Adrenal gland (tissue), 9 donors: ENCODE measurements at regions not wholly inside any gene's neighbourhood (a gene's known extent, or its start where the extent isn't known, plus 50 kb on each side); places are given as distances from the start of the nearest gene placed in this dataset.

ENCODE experiments used
- DNase-seq, 7 donors: peaks; one replicate each; pipeline ENCODE4 v3.0.0-alpha.2; 2019 to 2020
- H3K27ac ChIP-seq, 5 donors: fragments of 200-600 bp; sonication (generic) in 4 of 5; 1 replicate in 3 of 5; 2 replicates in 2 of 5; pipeline versions ENCODE4 v1.5.1 to v1.8.0; 2016 to 2020; ENCODE audit warnings: mild to moderate bottlenecking in 1 of 5
- H3K27me3 ChIP-seq: fragments of 200-600 bp; 2 replicates; pipeline ENCODE4 v1.8.0; 2021
- H3K36me3 ChIP-seq, 2 donors: fragments of 200-600 bp; replicated peaks in 1 of 2; 1 replicate in 1 of 2; 2 replicates in 1 of 2; pipeline versions ENCODE4 v1.5.1 to v1.8.0; 2018 to 2022
- H3K4me1 ChIP-seq, 2 donors: fragments of 200-600 bp; replicated peaks in 1 of 2; 1 replicate in 1 of 2; 2 replicates in 1 of 2; pipeline versions ENCODE4 v1.5.1 to v1.8.0; 2018 to 2021
- H3K4me3 ChIP-seq, 4 donors: fragments of 200-600 bp; sonication (generic) in 3 of 4; one replicate each; pipeline ENCODE4 v1.5.1; 2016 to 2018
- H3K9me3 ChIP-seq, 3 donors: fragments of 200-600 bp; sonication (generic) in 1 of 3; replicated peaks in 1 of 3; 1 replicate in 2 of 3; 2 replicates in 1 of 3; pipeline versions ENCODE4 v1.5.1 to v1.8.0; 2016 to 2021
- POLR2A ChIP-seq, 2 donors: fragments of 450-650 bp; IDR thresholded peaks; one replicate each; pipeline ENCODE4 v1.6.1; 2017; ENCODE audit warnings: antibody characterized with exemption in 2 of 2, mild to moderate bottlenecking in 2 of 2, moderate library complexity in 1 of 2
- WGBS, 4 donors: extraction: QIAGEN DNeasy Blood & Tissue Kit in 2 of 4; methylation state at CpG; one replicate each; pipeline versions ENCODE4 v1.1.5 to v1.1.7; 2013 to 2017; 5-methylcytosine and 5-hydroxymethylcytosine counted together
- intact Hi-C, 2 donors: fragments of 100-400 bp; cut with DNase I; formaldehyde crosslinking; loops; one replicate each; pipeline versions ENCODE4 v1.14.1 to v1.15.0; 2022 to 2023
- TF ChIP-seq, protein P1 (sequence below), 6 experiments: fragments of 450-650 bp in 4 of 6; fragments of 200-600 bp in 2 of 6; sonication (generic) in 1 of 6; IDR thresholded peaks; 1 replicate in 5 of 6; 2 replicates in 1 of 6; pipeline versions ENCODE4 v1.5.1 to v1.8.0; 2016 to 2021; ENCODE audit warnings: antibody characterized with exemption in 6 of 6, mild to moderate bottlenecking in 2 of 6, moderate library complexity in 1 of 6
- donor health status: healthy with polysubstance abuse.
- donor health status: Bipolar disorder and iron deficiency.
- donor health status: DM: yes; HTN: yes; CAD: no.
- donor health status: DM: no; HTN: no; CAD: no.
- donor health status: DM: no; HTN: no; CAD: no.

DNA sequence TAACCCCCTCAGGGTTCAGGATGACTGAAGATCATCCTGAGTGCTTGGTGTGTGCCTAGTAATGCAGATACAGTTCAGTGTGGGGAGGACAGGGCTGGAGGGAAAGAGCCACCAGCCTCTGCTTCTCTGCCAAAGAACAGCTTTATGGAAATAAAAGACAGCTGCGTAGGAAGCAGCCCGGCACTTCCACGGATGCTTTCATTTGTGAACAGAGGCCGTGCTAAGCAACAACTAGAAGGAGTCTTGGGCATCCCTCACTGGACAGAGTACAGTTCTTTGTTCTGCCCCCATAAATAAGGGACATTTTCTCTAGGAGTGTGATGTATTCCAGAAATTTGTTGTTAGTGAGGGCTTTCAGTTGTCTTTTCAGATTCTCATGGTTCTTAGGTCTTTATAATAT, 194.8 kb upstream of the RGMA start:
- TF ChIP-seq POLR2A (IDR thresholded peaks at IDR 0.05), result no peak
- TF ChIP-seq, protein P1, sequence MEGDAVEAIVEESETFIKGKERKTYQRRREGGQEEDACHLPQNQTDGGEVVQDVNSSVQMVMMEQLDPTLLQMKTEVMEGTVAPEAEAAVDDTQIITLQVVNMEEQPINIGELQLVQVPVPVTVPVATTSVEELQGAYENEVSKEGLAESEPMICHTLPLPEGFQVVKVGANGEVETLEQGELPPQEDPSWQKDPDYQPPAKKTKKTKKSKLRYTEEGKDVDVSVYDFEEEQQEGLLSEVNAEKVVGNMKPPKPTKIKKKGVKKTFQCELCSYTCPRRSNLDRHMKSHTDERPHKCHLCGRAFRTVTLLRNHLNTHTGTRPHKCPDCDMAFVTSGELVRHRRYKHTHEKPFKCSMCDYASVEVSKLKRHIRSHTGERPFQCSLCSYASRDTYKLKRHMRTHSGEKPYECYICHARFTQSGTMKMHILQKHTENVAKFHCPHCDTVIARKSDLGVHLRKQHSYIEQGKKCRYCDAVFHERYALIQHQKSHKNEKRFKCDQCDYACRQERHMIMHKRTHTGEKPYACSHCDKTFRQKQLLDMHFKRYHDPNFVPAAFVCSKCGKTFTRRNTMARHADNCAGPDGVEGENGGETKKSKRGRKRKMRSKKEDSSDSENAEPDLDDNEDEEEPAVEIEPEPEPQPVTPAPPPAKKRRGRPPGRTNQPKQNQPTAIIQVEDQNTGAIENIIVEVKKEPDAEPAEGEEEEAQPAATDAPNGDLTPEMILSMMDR (IDR thresholded peaks at IDR 0.05), result no peak
- no peaks in the 10 kb centered on the region for H3K36me3 ChIP-seq
- no peaks in the 10 kb centered on the region for H3K4me1 ChIP-seq
- no peaks in the 10 kb centered on the region for H3K27me3 ChIP-seq
- 53 to 62% (median 60%) methylated on average over 4 of the region's 4 CpGs for WGBS, 4 donors
- intact Hi-C loops, result no loop called here
- H3K27ac ChIP-seq, result no peak overlapping the region
- no peak overlapping the region for H3K4me3 ChIP-seq
- no peaks in the 10 kb centered on the region for H3K9me3 ChIP-seq
- peak in 1 of 7 donors; percentile 7 for DNase-seq

- no peaks in the 10 kb centered on the region for H3K27me3 ChIP-seq
- H3K27ac ChIP-seq, result no peak overlapping the region
- no peaks in the 10 kb centered on the region for H3K4me1 ChIP-seq
- no peak overlapping the region for H3K4me3 ChIP-seq
- H3K36me3 ChIP-seq, result no peaks in the 10 kb centered on the region
- TF ChIP-seq, protein P1 (IDR thresholded peaks at IDR 0.05), result no peak
- no peak for TF ChIP-seq POLR2A (IDR thresholded peaks at IDR 0.05)
- WGBS, 4 donors, result 72 to 77% (median 74%) methylated on average over 3 of the region's 3 CpGs
- DNase-seq, result no peak
- no peaks in the 10 kb centered on the region for H3K9me3 ChIP-seq
- intact Hi-C loops, result no loop called here
These were observed 193.8 kb upstream of the RGMA start for GRCh38 chr15:93282808-93283207.

DNA sequence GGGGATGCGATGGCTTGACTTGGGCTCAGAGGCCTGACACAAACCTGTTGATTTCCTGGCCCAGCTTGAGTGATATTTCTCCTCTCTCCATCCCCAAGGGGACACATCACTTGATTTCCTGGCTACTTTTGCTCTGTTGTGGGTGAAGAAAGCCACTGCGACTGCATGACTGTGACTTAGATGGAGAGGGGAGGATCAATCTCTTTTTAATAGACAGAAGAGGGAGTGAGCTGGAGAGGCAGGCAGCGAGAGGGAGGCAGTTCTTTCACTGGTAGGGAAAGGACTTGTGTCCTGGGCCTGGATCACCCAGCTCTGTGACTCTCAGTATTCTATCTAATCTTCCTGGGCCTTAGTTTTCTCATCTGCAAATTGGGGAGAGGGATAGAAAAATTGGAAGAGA, 189.8 kb upstream of the RGMA start:
- Histone ChIP-seq H3K27ac (no peak overlapping the region), H3K9me3 (no peaks in the 10 kb centered on the region), H3K4me3 (no peak overlapping the region), H3K36me3 (no peaks in the 10 kb centered on the region), H3K27me3 (no peaks in the 10 kb centered on the region), H3K4me1 (no peaks in the 10 kb centered on the region)
- intact Hi-C loops, result no loop called here
- 80 to 88% (median 87%) methylated on average over 3 of the region's 3 CpGs for WGBS, 4 donors
- DNase-seq, result no peak
- no peak for TF ChIP-seq POLR2A (IDR thresholded peaks at IDR 0.05)
- TF ChIP-seq, protein P1 (IDR thresholded peaks at IDR 0.05), result no peak

DNA sequence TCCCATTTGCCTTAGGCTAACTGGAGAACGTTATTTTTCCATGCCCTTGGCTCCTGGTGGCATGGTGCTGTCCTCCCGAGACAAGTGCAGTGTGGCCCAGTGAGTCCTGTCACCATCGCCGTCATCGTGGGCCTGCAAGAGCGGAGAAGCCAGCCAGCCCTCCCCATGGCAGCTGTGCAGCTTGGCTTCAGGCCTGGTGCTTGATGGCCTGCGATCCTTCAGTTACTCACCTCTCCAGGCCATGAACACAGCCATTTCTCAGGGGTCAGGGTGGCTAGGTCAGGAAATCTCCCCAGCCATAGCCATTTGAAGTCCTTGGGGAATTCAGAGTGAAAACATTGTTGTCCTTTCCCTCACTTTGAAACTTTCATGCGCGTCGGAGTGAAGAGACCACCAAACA, 189.0 kb upstream of the RGMA start:
- TF ChIP-seq POLR2A (IDR thresholded peaks at IDR 0.05), result no peak
- TF ChIP-seq, protein P1 (IDR thresholded peaks at IDR 0.05), result no peak
- WGBS, 4 donors, result 78 to 84% (median 79%) methylated on average over 9 to 10 of the region's 10 CpGs
- no peak for DNase-seq
- H3K4me3 ChIP-seq, result no peak overlapping the region
- no peaks in the 10 kb centered on the region for H3K27me3 ChIP-seq
- no peaks in the 10 kb centered on the region for H3K4me1 ChIP-seq
- no peaks in the 10 kb centered on the region for H3K36me3 ChIP-seq
- intact Hi-C loops, result no loop called here
- H3K9me3 ChIP-seq, result no peaks in the 10 kb centered on the region
- no peak overlapping the region for H3K27ac ChIP-seq
